ENCODE measurements at regions not wholly inside any gene's neighbourhood (a gene's known extent, or its start where the extent isn't known, plus 50 kb on each side); places are given as distances from the start of the nearest gene placed in this dataset.

DNA sequence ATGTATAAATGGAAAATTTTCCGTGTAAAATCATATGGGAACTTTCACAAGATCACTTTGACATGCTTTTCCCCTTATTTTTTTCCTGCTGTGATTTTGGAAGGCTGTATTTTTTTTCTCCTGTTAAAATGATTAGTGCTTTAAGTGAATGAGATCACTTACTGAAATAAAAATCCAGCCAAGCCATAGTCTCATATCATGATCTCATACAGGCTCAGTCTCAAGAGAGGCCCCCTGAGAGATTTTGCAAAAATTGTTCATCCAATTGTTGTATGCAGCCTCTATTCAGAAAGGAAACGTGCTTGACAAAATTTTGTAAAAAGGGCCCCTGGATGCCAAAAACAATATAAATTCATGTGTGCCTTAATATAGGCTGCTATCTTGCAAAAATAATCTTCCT lies 528.2 kb downstream of the HDGFL1 start:
- no peak for TF ChIP-seq CTCF (IDR thresholded peaks at IDR 0.05)
- Histone ChIP-seq H3K4me3 (no peak overlapping the region), H3K27me3 (no peaks in the 10 kb centered on the region), H3K9me3 (no peaks in the 10 kb centered on the region), H3K4me1 (no peaks in the 10 kb centered on the region), H3K27ac (no peak overlapping the region), H3K36me3 (no peaks in the 10 kb centered on the region)
- intact Hi-C loops (cut with DNase I), result no loop called here
- DNase-seq (ENCODE audit: low spot score in 2 of 2), result no peak

GRCh38 chr6:23106951-23107350 lies 537.6 kb downstream of the HDGFL1 start:
- intact Hi-C loops (cut with DNase I), result no loop called here
- Histone ChIP-seq H3K9me3 (no peaks in the 10 kb centered on the region), H3K4me1 (no peaks in the 10 kb centered on the region), H3K36me3 (no peaks in the 10 kb centered on the region), H3K4me3 (no peak overlapping the region), H3K27ac (no peak overlapping the region), H3K27me3 (no peaks in the 10 kb centered on the region)
- no peak for TF ChIP-seq CTCF (IDR thresholded peaks at IDR 0.05)
- no peak for DNase-seq (ENCODE audit: low spot score in 2 of 2)

DNA sequence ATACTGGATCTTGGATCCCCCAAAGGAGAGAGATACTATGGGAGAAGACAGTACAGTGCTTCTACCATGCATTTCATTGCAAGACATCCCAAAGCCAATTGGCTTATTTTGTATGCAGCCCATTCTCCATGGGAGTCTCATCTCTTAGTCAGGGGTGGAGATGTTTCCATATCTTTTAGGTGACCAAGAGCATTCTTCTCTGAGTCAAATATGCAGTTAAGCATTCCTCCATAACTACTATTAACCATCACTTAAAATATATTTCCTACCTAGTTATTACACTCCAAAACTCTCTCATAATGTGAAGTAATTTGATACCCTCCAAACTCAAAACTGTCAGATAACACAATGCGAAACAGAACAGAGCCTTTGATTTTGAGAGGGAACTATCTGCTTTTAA lies 542.6 kb downstream of the HDGFL1 start:
- Histone ChIP-seq H3K27me3 (no peaks in the 10 kb centered on the region), H3K36me3 (no peaks in the 10 kb centered on the region), H3K4me3 (no peak overlapping the region), H3K4me1 (no peaks in the 10 kb centered on the region), H3K9me3 (peaks cover 5 to 9% of the 10 kb centered on the region in 2 donors), H3K27ac (no peak overlapping the region)
- TF ChIP-seq CTCF (IDR thresholded peaks at IDR 0.05), result no peak
- no peak for DNase-seq (ENCODE audit: low spot score in 2 of 2)
- intact Hi-C loops (cut with DNase I), result no loop called here

- intact Hi-C loops (cut with DNase I), result no loop called here
- no peak for DNase-seq (ENCODE audit: low spot score in 2 of 2)
- H3K27me3 ChIP-seq, result no peaks in the 10 kb centered on the region
- H3K4me3 ChIP-seq, result no peak overlapping the region
- H3K9me3 ChIP-seq, result peaks cover 5 to 9% of the 10 kb centered on the region in 2 donors
- no peaks in the 10 kb centered on the region for H3K36me3 ChIP-seq
- no peak overlapping the region for H3K27ac ChIP-seq
- no peak for TF ChIP-seq CTCF (IDR thresholded peaks at IDR 0.05)
- no peaks in the 10 kb centered on the region for H3K4me1 ChIP-seq
These were observed 545.6 kb downstream of the HDGFL1 start for GRCh38 chr6:23114812-23115504.

DNA sequence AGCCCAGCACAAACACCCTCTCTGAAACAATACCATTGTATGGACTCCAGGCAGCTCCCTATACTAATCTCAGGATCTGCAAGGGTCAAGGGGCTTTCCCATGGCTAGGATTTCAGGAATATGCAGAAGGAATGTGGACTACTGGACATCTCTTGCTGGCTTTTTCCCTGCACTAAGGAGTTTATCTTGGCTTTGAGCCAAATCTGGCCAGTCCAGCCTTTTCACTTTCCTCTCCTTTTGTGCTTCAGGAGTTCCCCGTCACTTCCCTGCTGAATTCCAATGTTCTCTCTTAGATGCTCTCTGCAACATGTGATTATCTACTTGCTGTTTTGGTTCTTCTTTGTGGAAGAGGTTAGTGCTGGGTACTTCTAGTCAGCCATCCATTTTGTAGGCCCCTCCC lies 568.2 kb downstream of the HDGFL1 start:
- DNase-seq (ENCODE audit: low spot score in 2 of 2), result no peak
- Histone ChIP-seq H3K9me3 (peaks cover 0 to 5% of the 10 kb centered on the region in 2 donors), H3K4me3 (no peak overlapping the region), H3K36me3 (no peaks in the 10 kb centered on the region), H3K27ac (no peak overlapping the region), H3K27me3 (no peaks in the 10 kb centered on the region), H3K4me1 (no peaks in the 10 kb centered on the region)
- intact Hi-C loops (cut with DNase I), result no loop called here
- no peak for TF ChIP-seq CTCF (IDR thresholded peaks at IDR 0.05)

DNA sequence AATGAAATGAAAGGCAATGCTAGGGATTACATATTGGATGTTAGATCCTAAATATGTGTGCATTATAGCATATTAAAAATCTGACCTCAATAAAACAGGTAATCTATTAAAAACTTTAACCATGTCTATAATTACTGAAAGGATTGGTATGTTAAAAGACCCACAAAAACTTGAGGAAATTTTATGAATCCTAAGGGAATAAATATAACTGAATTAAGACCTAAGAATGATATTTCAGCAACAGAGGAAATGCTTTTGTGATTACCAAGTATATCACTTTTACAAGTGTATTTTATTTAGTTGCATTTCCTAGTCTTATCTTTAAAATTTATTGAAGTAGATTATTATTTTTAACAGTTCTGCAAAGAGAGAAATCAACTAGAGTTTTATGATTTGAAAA lies 571.5 kb downstream of the HDGFL1 start:
- DNase-seq (ENCODE audit: low spot score in 2 of 2), result no peak
- no peaks in the 10 kb centered on the region for H3K4me1 ChIP-seq
- no peaks in the 10 kb centered on the region for H3K27me3 ChIP-seq
- no peak overlapping the region for H3K4me3 ChIP-seq
- no peak for TF ChIP-seq CTCF (IDR thresholded peaks at IDR 0.05)
- H3K9me3 ChIP-seq, result peaks cover 0 to 5% of the 10 kb centered on the region in 2 donors
- intact Hi-C loops (cut with DNase I), result no loop called here
- H3K36me3 ChIP-seq, result no peaks in the 10 kb centered on the region
- H3K27ac ChIP-seq, result no peak overlapping the region
